SKM-1 treated with dmso at 0.1 percent for 144 hours (cell line): ENCODE measurements at regions not wholly inside any gene's neighbourhood (a gene's known extent, or its start where the extent isn't known, plus 50 kb on each side); places are given as distances from the start of the nearest gene placed in this dataset.

ENCODE experiments used
- DNase-seq: peaks from one replicate; lab custom pipeline; 2025; ENCODE audit not compliant: unreplicated experiment; lab: John Stamatoyannopoulos, UW

GRCh38 chr5:162484095-162484494, 416.5 kb downstream of the GABRG2 start:
- DNase-seq: no peak

GRCh38 chr5:162484986-162485385, 417.4 kb downstream of the GABRG2 start:
- no peak for DNase-seq

- DNase-seq: no peak
These were observed 418.2 kb downstream of the GABRG2 start for GRCh38 chr5:162485666-162486292.

- no peak for DNase-seq
These were observed 420.3 kb downstream of the GABRG2 start for GRCh38 chr5:162487528-162488525.

- no peak for DNase-seq
These were observed 428.7 kb downstream of the GABRG2 start for GRCh38 chr5:162496100-162496808.

DNA sequence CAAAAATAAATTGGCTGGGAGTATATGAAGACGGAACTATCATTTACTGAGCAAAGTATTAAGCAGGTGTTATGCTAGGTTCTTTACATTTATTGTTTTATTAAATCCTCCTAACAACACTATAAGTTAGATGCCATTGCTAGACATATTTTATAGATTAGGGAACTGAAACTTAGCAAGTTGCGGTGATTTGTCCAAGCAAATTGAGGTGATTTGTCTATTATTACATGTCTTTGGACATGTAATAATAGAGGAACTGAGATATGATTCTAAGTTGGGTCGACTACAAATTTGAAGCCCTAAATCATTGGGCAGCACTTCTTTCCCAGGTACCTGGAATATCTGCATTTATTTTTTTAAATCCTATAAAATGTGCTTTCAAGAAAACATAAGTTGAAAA, 429.9 kb downstream of the GABRG2 start:
- DNase-seq: no peak

DNA sequence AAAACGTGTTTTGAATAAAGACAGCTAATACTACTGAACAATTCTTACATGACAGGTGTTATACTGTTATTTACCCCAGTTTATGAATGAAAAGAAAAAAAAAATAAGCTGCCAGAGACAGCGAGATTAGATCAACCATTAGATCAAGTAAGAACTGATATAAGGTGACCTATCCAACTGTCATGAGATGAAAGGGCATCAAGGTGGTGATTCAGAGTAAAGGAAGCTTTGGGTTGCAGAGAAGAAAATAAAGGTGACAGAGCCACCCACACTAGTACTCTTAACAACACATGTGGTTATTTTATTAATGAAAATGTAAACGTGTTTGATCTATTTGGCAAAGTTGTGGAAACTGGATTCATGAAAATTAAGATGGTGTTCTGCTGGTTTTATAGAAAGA, 435.2 kb downstream of the GABRG2 start:
- no peak for DNase-seq

DNA sequence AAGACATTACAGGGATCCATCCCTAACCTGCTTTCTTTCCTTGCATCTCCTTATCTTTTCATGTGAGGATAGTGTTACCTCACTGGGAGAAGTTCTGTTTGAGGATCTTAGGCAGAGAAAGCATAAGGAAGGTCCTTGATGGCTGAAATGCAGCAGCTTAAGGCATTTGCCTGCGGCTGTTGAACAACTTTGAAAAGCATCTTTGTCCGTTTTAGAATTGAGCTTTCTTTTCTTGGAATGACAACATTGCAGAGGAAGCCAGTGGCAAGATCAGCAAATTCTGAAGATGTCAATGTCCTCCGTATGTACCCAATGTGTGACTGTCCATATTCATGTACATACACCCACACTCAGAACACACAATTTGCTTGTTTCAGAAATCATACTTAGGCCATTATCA, 436.2 kb downstream of the GABRG2 start:
- no peak for DNase-seq

GRCh38 chr5:162512935-162513565, 445.5 kb downstream of the GABRG2 start:
- DNase-seq: no peak

GRCh38 chr5:162514116-162514515, 446.5 kb downstream of the GABRG2 start:
- DNase-seq: no peak

- DNase-seq: no peak
These were observed 453.3 kb downstream of the GABRG2 start for GRCh38 chr5:162520878-162521277.

DNA sequence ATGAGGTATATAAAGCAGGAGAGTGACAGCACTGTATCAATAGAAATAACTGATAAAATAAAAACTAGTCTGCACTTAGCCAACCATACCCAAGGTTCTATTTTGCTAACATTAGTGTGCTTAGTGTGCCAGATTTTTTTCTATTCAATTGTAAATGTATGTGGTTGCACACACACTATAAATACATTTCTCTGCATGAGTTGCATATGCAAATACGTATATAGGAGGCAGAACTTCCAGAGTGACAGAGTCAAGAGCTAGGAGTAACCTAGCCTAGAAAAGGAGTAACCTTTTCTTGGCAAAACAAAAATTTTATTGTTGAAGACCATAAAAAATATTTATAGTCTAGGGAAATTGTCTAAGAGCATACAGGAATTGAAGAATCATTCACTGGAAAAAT, 461.6 kb downstream of the GABRG2 start:
- no peak for DNase-seq

- no peak for DNase-seq
These were observed 462.3 kb downstream of the GABRG2 start for GRCh38 chr5:162529886-162530285.

DNA sequence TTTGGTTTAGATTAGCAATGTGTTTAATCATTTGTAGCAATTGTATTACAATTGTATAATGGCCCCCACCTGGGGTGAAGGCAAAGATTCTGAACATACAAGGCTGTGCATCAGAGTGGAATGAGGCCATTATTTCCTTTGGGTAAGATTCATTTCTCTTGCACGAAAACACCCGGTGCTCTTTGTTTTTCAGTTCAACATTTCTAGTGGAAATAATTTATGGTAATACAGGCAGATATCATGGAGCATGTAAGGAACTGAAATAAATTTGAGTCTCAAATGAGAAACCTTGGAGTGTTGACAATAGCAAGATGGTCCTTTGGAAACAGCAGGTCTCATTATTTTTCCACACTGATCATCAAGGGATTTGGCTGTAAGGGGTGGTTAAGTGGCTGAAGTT, 475.9 kb downstream of the GABRG2 start:
- no peak for DNase-seq

DNA sequence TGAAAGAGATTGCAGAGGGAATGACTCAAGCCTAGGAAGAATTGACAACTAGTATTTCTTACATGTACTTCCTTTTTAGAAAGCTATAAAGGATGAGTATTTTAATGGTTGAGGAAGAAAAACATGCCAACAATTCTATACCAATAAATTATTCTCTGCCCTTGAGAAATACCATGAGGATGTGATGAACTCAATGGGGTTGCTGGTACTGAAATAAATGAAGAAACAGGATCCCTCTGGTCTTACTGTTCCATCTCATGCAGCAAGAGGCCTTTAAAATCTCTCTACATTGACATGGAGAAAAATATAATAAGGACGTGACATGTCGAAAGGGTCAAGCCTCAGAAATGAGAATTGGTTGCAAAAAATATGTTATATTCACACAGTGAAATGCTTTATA, 477.3 kb downstream of the GABRG2 start:
- DNase-seq: no peak

DNA sequence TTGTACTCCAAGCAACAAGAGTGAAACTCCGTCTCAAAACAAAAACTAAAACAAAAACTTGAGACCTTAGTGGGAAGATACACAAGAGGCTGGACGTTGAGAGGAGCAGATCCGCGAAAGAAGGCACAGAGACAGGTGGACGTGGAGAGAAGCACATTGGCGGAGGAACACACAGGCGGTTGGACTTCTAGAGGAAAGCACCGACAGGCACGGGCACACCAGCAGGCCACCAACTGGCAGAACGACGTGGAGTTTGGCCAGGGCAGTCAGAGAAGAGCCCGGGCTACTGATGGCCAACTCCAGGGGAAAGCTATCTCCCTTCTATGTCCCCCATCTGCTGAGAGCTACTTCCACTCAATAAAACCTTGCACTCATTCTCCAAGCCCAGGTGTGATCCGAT, 482.7 kb downstream of the GABRG2 start:
- no peak for DNase-seq

DNA sequence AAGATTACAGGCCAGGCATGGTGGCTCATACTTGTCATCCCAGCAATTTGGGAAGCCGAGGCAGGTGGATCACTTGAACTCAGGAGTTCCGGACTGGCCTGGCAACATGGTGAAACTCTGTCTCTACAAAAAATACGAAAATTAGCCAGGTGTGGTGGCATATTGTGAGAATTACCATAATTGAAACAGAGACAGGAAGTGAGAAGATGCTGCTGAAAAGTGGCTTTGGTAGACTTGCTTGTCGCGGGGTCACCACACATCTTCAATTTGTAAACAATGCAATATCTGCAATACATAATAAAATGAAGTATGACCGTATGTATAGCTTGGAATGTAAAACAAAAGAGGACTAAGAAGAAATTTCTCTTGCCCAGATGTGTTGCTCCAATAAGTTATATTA, 490.5 kb downstream of the GABRG2 start:
- no peak for DNase-seq

DNA sequence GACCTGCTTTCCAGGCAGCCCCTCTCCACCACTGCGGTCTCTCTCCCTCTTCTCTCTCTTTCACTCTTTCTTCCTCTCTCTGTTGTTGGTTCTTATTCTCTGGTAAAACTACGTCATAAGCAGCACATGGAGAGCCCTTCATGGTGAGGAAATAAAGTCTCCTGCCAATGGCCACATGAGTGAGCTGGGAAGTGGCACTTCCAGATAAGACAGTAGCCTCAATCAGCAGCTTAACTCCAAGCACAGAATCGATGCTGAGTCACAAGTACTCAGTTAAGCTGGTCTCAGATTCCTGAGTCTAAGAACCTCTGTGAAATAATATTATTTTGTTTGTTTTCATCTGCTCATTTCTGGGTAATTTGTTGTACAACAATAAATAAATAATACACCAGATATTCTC, 500.1 kb downstream of the GABRG2 start:
- DNase-seq: no peak

DNA sequence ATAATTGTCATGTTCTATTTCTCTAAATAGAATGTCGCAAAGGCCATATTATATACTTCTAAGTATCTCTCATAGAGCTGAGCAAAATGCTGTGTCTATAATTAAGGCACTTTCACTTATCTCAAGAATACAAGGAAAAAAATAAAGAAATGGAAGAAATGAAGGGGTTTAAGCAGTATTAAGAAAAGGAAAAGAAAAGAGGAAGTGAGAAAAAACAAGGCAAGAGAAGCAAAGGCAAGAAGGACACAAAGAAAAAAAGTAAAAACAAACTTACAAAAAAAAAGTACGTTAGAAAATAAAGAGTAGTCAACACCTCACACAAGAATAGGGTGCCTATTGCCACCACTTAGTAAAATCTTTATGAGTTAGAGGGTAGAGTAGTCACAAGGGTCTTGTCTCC, 506.2 kb downstream of the GABRG2 start:
- DNase-seq: peak; percentile 12

DNA sequence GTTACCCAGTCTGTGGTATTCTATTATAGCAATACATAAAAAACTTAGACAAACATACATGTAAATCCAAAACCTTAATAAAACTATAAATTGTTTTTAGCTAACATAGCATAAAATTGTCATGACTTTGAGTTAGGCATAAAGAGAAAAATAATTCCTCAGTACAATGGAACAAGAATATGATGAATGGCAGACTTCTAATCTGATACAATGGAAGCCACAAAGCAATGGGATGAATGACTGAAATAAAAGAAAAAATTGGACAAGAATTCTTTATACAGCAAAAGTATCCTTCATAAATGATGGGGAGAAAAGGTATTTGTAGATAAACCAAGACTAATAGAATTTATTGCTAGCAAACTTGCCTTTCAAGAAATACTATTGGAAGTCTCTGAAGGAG, 524.2 kb downstream of the GABRG2 start:
- DNase-seq: no peak

GRCh38 chr5:162593881-162594280, 526.3 kb downstream of the GABRG2 start:
- DNase-seq: peak; percentile 22
